Body of pancreas (tissue), 4 donors: ENCODE measurements at regions not wholly inside any gene's neighbourhood (a gene's known extent, or its start where the extent isn't known, plus 50 kb on each side); places are given as distances from the start of the nearest gene placed in this dataset.

Experiments used
- CTCF ChIP-seq, 7 experiments: fragments of 450-650 bp in 4 of 7; fragments of 200-600 bp in 3 of 7; sonication (generic) in 3 of 7; IDR thresholded peaks; one replicate each; pipeline ENCODE4 v1.5.1; 2016 to 2019; ENCODE audit warnings: antibody characterized with exemption in 7 of 7
- POLR2A ChIP-seq, 3 donors: fragments of 450-650 bp; IDR thresholded peaks; one replicate each; pipeline ENCODE4 v1.6.1; 2016; ENCODE audit warnings: antibody characterized with exemption in 3 of 3, mild to moderate bottlenecking in 2 of 3

GRCh38 chr3:151592287-151592686, 131.4 kb upstream of the IGSF10 start:
- TF ChIP-seq CTCF (IDR thresholded peaks at IDR 0.05) (no peak), POLR2A (IDR thresholded peaks at IDR 0.05) (no peak)
